HEK293T (cell line): ENCODE measurements at regions not wholly inside any gene's neighbourhood (a gene's known extent, or its start where the extent isn't known, plus 50 kb on each side); places are given as distances from the start of the nearest gene placed in this dataset.
A peak's percentile ranks its signal among the peaks of the same experiment; 100 is the strongest.
"Not testable (repeated sequence)": the region's sequence is repeated elsewhere in the genome, so short reads cannot be mapped to it uniquely, and the experiment has no call there.

Experiments used
- CTCF ChIA-PET: fragments of 350-600 bp; formaldehyde crosslinking; extraction: SDS; loops from one replicate; lab custom pipeline; 2021; ENCODE audit warnings: antibody characterized with exemption, inconsistent platforms; lab: Yijun Ruan, JAX
- POLR2A ChIA-PET: fragments of 350-600 bp; formaldehyde crosslinking; extraction: SDS; loops from one replicate; lab custom pipeline; 2020; ENCODE audit warnings: antibody characterized with exemption, inconsistent platforms; lab: Yijun Ruan, JAX
- DNase-seq: peaks from one replicate; pipeline ENCODE4 v3.0.0; 2012; ENCODE audit warnings: mixed read lengths; ENCODE audit errors: extremely low spot score
- CTBP1 ChIP-seq: fragments of 450-650 bp; IDR thresholded peaks from 2 replicates; pipeline ENCODE4 v1.6.1; 2016; ENCODE audit warnings: borderline replicate concordance
- FOXK2 ChIP-seq: fragments of 450-650 bp; IDR thresholded peaks from 2 replicates; pipeline ENCODE4 v1.6.1; 2016; ENCODE audit warnings: mild to moderate bottlenecking
- HDGF ChIP-seq: fragments of 450-650 bp; IDR thresholded peaks from 2 replicates; pipeline ENCODE4 v1.6.1; 2017; ENCODE audit warnings: antibody characterized with exemption, borderline replicate concordance
- LEF1 ChIP-seq: fragments of 450-650 bp; IDR thresholded peaks from 2 replicates; pipeline ENCODE4 v1.6.1; 2017; ENCODE audit warnings: mild to moderate bottlenecking, borderline replicate concordance
- NFRKB ChIP-seq: fragments of 450-650 bp; IDR thresholded peaks from 2 replicates; pipeline ENCODE4 v1.6.1; 2016; ENCODE audit warnings: mild to moderate bottlenecking, moderate library complexity
- TARDBP ChIP-seq: fragments of 450-650 bp; IDR thresholded peaks from 2 replicates; pipeline ENCODE4 v1.6.1; 2016
- ZNF384 ChIP-seq: fragments of 450-650 bp; IDR thresholded peaks from 2 replicates; pipeline ENCODE4 v1.6.1; 2016

GRCh38 chr9:40962461-40962860, 166.0 kb downstream of the FOXD4L6 start:
- DNase-seq, CTCF ChIA-PET, POLR2A ChIA-PET: not testable (repeated sequence)

GRCh38 chr9:40951876-40952494, 176.5 kb downstream of the FOXD4L6 start:
- TF ChIP-seq TARDBP (peak; percentile 38; the same call in 1 of the 2 replicates), CTBP1 (0 out of 2 replicates have a peak, but pooled peaks have one; percentile 16)
- CTCF ChIA-PET, POLR2A ChIA-PET: not testable (repeated sequence)
- DNase-seq = peak; percentile 43

- DNase-seq, POLR2A ChIA-PET, CTCF ChIA-PET: not testable (repeated sequence)
Measured at GRCh38 chr9:40946228-40946627, 182.3 kb downstream of the FOXD4L6 start.

- CTCF ChIA-PET, POLR2A ChIA-PET, DNase-seq: not testable (repeated sequence)
Measured at GRCh38 chr9:40942730-40943129, 185.8 kb downstream of the FOXD4L6 start.

GRCh38 chr9:40939888-40940209, 188.6 kb downstream of the FOXD4L6 start:
- DNase-seq, CTCF ChIA-PET, POLR2A ChIA-PET: not testable (repeated sequence)

GRCh38 chr9:40939201-40939887, 189.1 kb downstream of the FOXD4L6 start:
- POLR2A ChIA-PET, DNase-seq, CTCF ChIA-PET: not testable (repeated sequence)

- no peak for TF ChIP-seq FOXK2
- no peak for TF ChIP-seq NFRKB
- CTCF ChIA-PET = no interaction called here
- DNase-seq = no peak
- POLR2A ChIA-PET = no interaction called here
Measured at GRCh38 chr9:40935336-40935735, 193.1 kb downstream of the FOXD4L6 start.

GRCh38 chr9:40934480-40934879, 194.0 kb downstream of the FOXD4L6 start:
- POLR2A ChIA-PET, CTCF ChIA-PET: not testable (repeated sequence)

GRCh38 chr9:40930426-40930825, 198.1 kb downstream of the FOXD4L6 start:
- CTCF ChIA-PET, DNase-seq, POLR2A ChIA-PET: not testable (repeated sequence)

More at GRCh38 chr9:40934480-40934879, 194.0 kb downstream of the FOXD4L6 start:
- DNase-seq = not testable (repeated sequence)

- DNase-seq, POLR2A ChIA-PET, CTCF ChIA-PET: not testable (repeated sequence)
Measured at GRCh38 chr9:40929488-40929845, 199.0 kb downstream of the FOXD4L6 start.

GRCh38 chr9:40928803-40929487, 199.5 kb downstream of the FOXD4L6 start:
- ChIA-PET CTCF (no interaction called here), POLR2A (no interaction called here)
- DNase-seq = no peak
- TF ChIP-seq ZNF384 (no peak), CTBP1 (no peak), LEF1 (no peak), HDGF (no peak), NFRKB (no peak)
